ENCODE measurements at regions not wholly inside any gene's neighbourhood (a gene's known extent, or its start where the extent isn't known, plus 50 kb on each side); places are given as distances from the start of the nearest gene placed in this dataset.

DNA sequence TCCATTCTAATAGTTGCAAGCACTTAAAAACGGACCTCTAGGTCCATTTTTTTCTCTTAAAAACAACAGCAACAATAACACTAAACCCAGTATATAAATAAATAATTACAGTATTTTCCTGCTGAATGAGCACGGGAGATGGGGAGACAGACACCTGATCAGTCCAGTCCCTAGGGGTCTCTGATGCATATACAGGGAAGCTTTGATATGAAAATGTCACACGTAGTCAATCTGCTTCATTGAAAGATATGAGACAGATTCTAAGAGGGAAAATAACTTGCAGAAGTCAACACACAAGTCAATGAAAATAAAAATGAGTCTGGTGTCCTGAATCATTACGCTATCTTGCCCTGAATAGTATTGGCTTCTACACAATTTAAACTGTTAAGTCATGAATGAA, 523.3 kb upstream of the SLC8A1 start:
- intact Hi-C loops (cut with DNase I; ENCODE audit: low total_unique reads): no loop called here
- no peak for TF ChIP-seq CTCF (IDR thresholded peaks at IDR 0.05)
- TF ChIP-seq POLR2A (IDR thresholded peaks at IDR 0.05): no peak
- TF ChIP-seq POLR2AphosphoS5 (IDR thresholded peaks at IDR 0.05): no peak
- TF ChIP-seq EP300 (IDR thresholded peaks at IDR 0.05): no peak
- WGBS, 5 donors: 84 to 88% (median 85%) methylated on average over 4 of the region's 4 CpGs

GRCh38 chr2:40997362-40997761, 545.5 kb upstream of the SLC8A1 start:
- DNase-seq: no peak
- intact Hi-C loops (cut with DNase I; ENCODE audit: low total_unique reads): no loop called here
- Histone ChIP-seq H3K27ac (no peak overlapping the region), H3K36me3 (no peaks in the 10 kb centered on the region), H3K4me1 (no peaks in the 10 kb centered on the region), H3K4me3 (no peak overlapping the region), H3K27me3 (no peaks in the 10 kb centered on the region), H3K9me3 (no peaks in the 10 kb centered on the region)
- 52 to 63% (median 57%) methylated on average over 4 of the region's 4 CpGs for WGBS, 5 donors
- TF ChIP-seq EP300 (IDR thresholded peaks at IDR 0.05) (no peak), POLR2A (IDR thresholded peaks at IDR 0.05) (no peak), CTCF (IDR thresholded peaks at IDR 0.05) (no peak), POLR2AphosphoS5 (IDR thresholded peaks at IDR 0.05) (no peak)

More for the DNA sequence above, 523.3 kb upstream of the SLC8A1 start:
- Histone ChIP-seq H3K9me3 (no peaks in the 10 kb centered on the region), H3K27me3 (no peaks in the 10 kb centered on the region), H3K27ac (no peak overlapping the region), H3K36me3 (no peaks in the 10 kb centered on the region), H3K4me1 (no peaks in the 10 kb centered on the region), H3K4me3 (no peak overlapping the region)
- no peak for DNase-seq

GRCh38 chr2:41000374-41000773, 548.5 kb upstream of the SLC8A1 start:
- H3K36me3 ChIP-seq: no peaks in the 10 kb centered on the region
- H3K4me1 ChIP-seq: no peaks in the 10 kb centered on the region
- no peak overlapping the region for H3K27ac ChIP-seq
- TF ChIP-seq CTCF (IDR thresholded peaks at IDR 0.05) (no peak), EP300 (IDR thresholded peaks at IDR 0.05) (no peak), POLR2A (IDR thresholded peaks at IDR 0.05) (no peak), POLR2AphosphoS5 (IDR thresholded peaks at IDR 0.05) (no peak)
- intact Hi-C loops (cut with DNase I; ENCODE audit: low total_unique reads): no loop called here
- H3K4me3 ChIP-seq: no peak overlapping the region
- DNase-seq: no peak
- no peaks in the 10 kb centered on the region for H3K27me3 ChIP-seq
- no peaks in the 10 kb centered on the region for H3K9me3 ChIP-seq
- 22 to 78% (median 55%) methylated on average over 1 of the region's 1 CpG for WGBS, 5 donors

- Histone ChIP-seq H3K4me3 (no peak overlapping the region), H3K9me3 (no peaks in the 10 kb centered on the region), H3K36me3 (no peaks in the 10 kb centered on the region), H3K27me3 (no peaks in the 10 kb centered on the region), H3K27ac (no peak overlapping the region), H3K4me1 (no peaks in the 10 kb centered on the region)
- TF ChIP-seq POLR2AphosphoS5 (IDR thresholded peaks at IDR 0.05) (no peak), POLR2A (IDR thresholded peaks at IDR 0.05) (no peak), EP300 (IDR thresholded peaks at IDR 0.05) (no peak), CTCF (IDR thresholded peaks at IDR 0.05) (no peak)
- intact Hi-C loops (cut with DNase I; ENCODE audit: low total_unique reads): no loop called here
- no peak for DNase-seq
- 47 to 72% (median 60%) methylated on average over 2 of the region's 2 CpGs for WGBS, 5 donors
These were observed 549.0 kb upstream of the SLC8A1 start for GRCh38 chr2:41000906-41001305.

Measured in stomach (tissue), 8 donors.